ENCODE measurements at regions not wholly inside any gene's neighbourhood (a gene's known extent, or its start where the extent isn't known, plus 50 kb on each side); places are given as distances from the start of the nearest gene placed in this dataset.
"Not testable (repeated sequence)": the region's sequence is repeated elsewhere in the genome, so short reads cannot be mapped to it uniquely, and the experiment has no call there.

- DNase-seq (ENCODE audit: low spot score), result peak; percentile 89
These were observed 339.8 kb downstream of the TMEM121 start for GRCh38 chr14:105865904-105866840.

- peak; percentile 77 for DNase-seq (ENCODE audit: low spot score)
These were observed 340.5 kb downstream of the TMEM121 start for GRCh38 chr14:105866841-105867321.

- DNase-seq (ENCODE audit: low spot score), result peak; percentile 67
These were observed 341.7 kb downstream of the TMEM121 start for GRCh38 chr14:105867961-105868599.

- no peak for DNase-seq (ENCODE audit: low spot score)
These were observed 345.2 kb downstream of the TMEM121 start for GRCh38 chr14:105871590-105871989.

GRCh38 chr14:105873870-105874512, 347.6 kb downstream of the TMEM121 start:
- DNase-seq (ENCODE audit: low spot score), result no peak

GRCh38 chr14:105876158-105876557, 349.8 kb downstream of the TMEM121 start:
- DNase-seq (ENCODE audit: low spot score), result no peak

GRCh38 chr14:105876829-105877228, 350.4 kb downstream of the TMEM121 start:
- peak; percentile 82 for DNase-seq (ENCODE audit: low spot score)

- no peak for DNase-seq (ENCODE audit: low spot score)
These were observed 351.3 kb downstream of the TMEM121 start for GRCh38 chr14:105877645-105878044.

- DNase-seq (ENCODE audit: low spot score), result no peak
These were observed 351.7 kb downstream of the TMEM121 start for GRCh38 chr14:105878125-105878524.

- no peak for DNase-seq (ENCODE audit: low spot score)
These were observed 352.2 kb downstream of the TMEM121 start for GRCh38 chr14:105878554-105878953.

- no peak for DNase-seq (ENCODE audit: low spot score)
These were observed 353.1 kb downstream of the TMEM121 start for GRCh38 chr14:105879503-105879866.

GRCh38 chr14:105879867-105880561, 353.6 kb downstream of the TMEM121 start:
- DNase-seq (ENCODE audit: low spot score), result peak; percentile 85

- peak; percentile 85 for DNase-seq (ENCODE audit: low spot score)
These were observed 354.2 kb downstream of the TMEM121 start for GRCh38 chr14:105880616-105881015.

- DNase-seq (ENCODE audit: low spot score), result no peak
These were observed 354.9 kb downstream of the TMEM121 start for GRCh38 chr14:105881021-105881930.

GRCh38 chr14:105882011-105882410, 355.6 kb downstream of the TMEM121 start:
- DNase-seq (ENCODE audit: low spot score), result not testable (repeated sequence)

GRCh38 chr14:105882626-105883025, 356.2 kb downstream of the TMEM121 start:
- DNase-seq (ENCODE audit: low spot score), result peak; percentile 86

- peak; percentile 88 for DNase-seq (ENCODE audit: low spot score)
These were observed 357.0 kb downstream of the TMEM121 start for GRCh38 chr14:105883066-105884005.

GRCh38 chr14:105884192-105884807, 357.9 kb downstream of the TMEM121 start:
- peak; percentile 59 for DNase-seq (ENCODE audit: low spot score)

Data from mesenteric fat pad (tissue), 1 donor.